WTC11 (cell line): ENCODE measurements at regions not wholly inside any gene's neighbourhood (a gene's known extent, or its start where the extent isn't known, plus 50 kb on each side); places are given as distances from the start of the nearest gene placed in this dataset.

Experiments used
- ATAC-seq: fragments of 200-7000 bp; cut with Tn5 transposase; 2 replicates; pipeline ENCODE4 v1.10.0; 2021; ENCODE audit warnings: mild to moderate bottlenecking, moderate library complexity
- CTCF ChIA-PET: fragments of 300-600 bp; sonication (Branson Sonifier 250); formaldehyde crosslinking; loops from one replicate; lab custom pipeline; 2021; ENCODE audit warnings: antibody characterized with exemption; lab: Charles Lee
- POLR2A ChIA-PET: fragments of 350-600 bp; sonication (Branson Sonifier 250); formaldehyde crosslinking; loops from one replicate; lab custom pipeline; 2021; ENCODE audit warnings: antibody characterized with exemption; lab: Charles Lee
- DNase-seq: peaks from one replicate; pipeline ENCODE4 v3.0.0; 2021; ENCODE audit warnings: low spot score
- H3K27ac Mint-ChIP-seq: 2 replicates; pipeline ENCODE4 v1.8.0; 2021; ENCODE audit warnings: mixed read lengths
- H3K27me3 Mint-ChIP-seq: 2 replicates; pipeline ENCODE4 v1.8.0; 2021; ENCODE audit warnings: low read depth, mild to moderate bottlenecking, moderate library complexity, mixed read lengths
- H3K36me3 Mint-ChIP-seq: 2 replicates; pipeline ENCODE4 v1.8.0; 2021; ENCODE audit warnings: mixed read lengths
- H3K4me1 Mint-ChIP-seq: 2 replicates; pipeline ENCODE4 v1.8.0; 2022; ENCODE audit warnings: mixed read lengths
- H3K4me3 Mint-ChIP-seq: 2 replicates; pipeline ENCODE4 v1.8.0; 2021; ENCODE audit warnings: mild to moderate bottlenecking, moderate library complexity, mixed read lengths
- H3K9me3 Mint-ChIP-seq: 2 replicates; pipeline ENCODE4 v1.8.0; 2021; ENCODE audit warnings: mixed read lengths
- ATF3 ChIP-seq: sonication (generic); formaldehyde crosslinking; conservative IDR thresholded peaks from 2 replicates; pipeline ENCODE4 v1.8.1; 2022; ENCODE audit warnings: mild to moderate bottlenecking, missing genetic modification reagents
- CBFB ChIP-seq: sonication (generic); formaldehyde crosslinking; IDR thresholded peaks from 2 replicates; pipeline ENCODE4 v1.8.1; 2022; ENCODE audit warnings: mild to moderate bottlenecking, low read depth, missing genetic modification reagents
- CDX4 ChIP-seq: fragments of 250-450 bp; sonication (Bioruptor Pico); IDR thresholded peaks from 2 replicates; pipeline ENCODE4 v1.9.0; 2021; ENCODE audit warnings: moderate library complexity, mild to moderate bottlenecking, inconsistent platforms, borderline replicate concordance
- E2F1 ChIP-seq: sonication (generic); formaldehyde crosslinking; IDR thresholded peaks from 2 replicates; pipeline ENCODE4 v1.8.0; 2022; ENCODE audit warnings: mild to moderate bottlenecking, missing genetic modification reagents
- ERG ChIP-seq: fragments of 250-450 bp; sonication (Bioruptor Pico); IDR thresholded peaks from 2 replicates; pipeline ENCODE4 v1.8.0; 2021; ENCODE audit warnings: mild to moderate bottlenecking
- FOXJ3 ChIP-seq: sonication (generic); formaldehyde crosslinking; IDR thresholded peaks from 2 replicates; pipeline ENCODE4 v1.9.0; 2021; ENCODE audit warnings: missing genetic modification reagents, mild to moderate bottlenecking, borderline replicate concordance
- FOXK1 ChIP-seq: sonication (generic); formaldehyde crosslinking; IDR thresholded peaks from 2 replicates; pipeline ENCODE4 v1.8.0; 2022; ENCODE audit warnings: mild to moderate bottlenecking, moderate library complexity, missing genetic modification reagents
- GTF2I ChIP-seq: fragments of 250-450 bp; sonication (Bioruptor Pico); conservative IDR thresholded peaks from 2 replicates; pipeline ENCODE4 v1.4.0; 2021; ENCODE audit warnings: mild to moderate bottlenecking
- JUN ChIP-seq: sonication (generic); formaldehyde crosslinking; IDR thresholded peaks from 2 replicates; pipeline ENCODE4 v1.8.0; 2023; ENCODE audit warnings: mild to moderate bottlenecking, missing genetic modification reagents
- KAT7 ChIP-seq: sonication (generic); formaldehyde crosslinking; IDR thresholded peaks from 2 replicates; pipeline ENCODE4 v1.8.1; 2023; ENCODE audit warnings: missing genetic modification reagents, mild to moderate bottlenecking, borderline replicate concordance
- NR1H2 ChIP-seq: sonication (generic); formaldehyde crosslinking; IDR thresholded peaks from 2 replicates; pipeline ENCODE4 v1.9.0; 2021; ENCODE audit warnings: mild to moderate bottlenecking, moderate library complexity, missing genetic modification reagents
- NR2C2 ChIP-seq: sonication (generic); formaldehyde crosslinking; IDR thresholded peaks from 2 replicates; pipeline ENCODE4 v1.8.0; 2022; ENCODE audit warnings: mild to moderate bottlenecking, missing genetic modification reagents
- RELA ChIP-seq: sonication (generic); formaldehyde crosslinking; IDR thresholded peaks from 2 replicates; pipeline ENCODE4 v1.8.1; 2022; ENCODE audit warnings: missing genetic modification reagents, mild to moderate bottlenecking, borderline replicate concordance
- RORB ChIP-seq: fragments of 250-450 bp; sonication (Bioruptor Pico); IDR thresholded peaks from 2 replicates; pipeline ENCODE4 v1.9.0; 2021; ENCODE audit warnings: mild to moderate bottlenecking
- SMAD3 ChIP-seq: sonication (generic); formaldehyde crosslinking; IDR thresholded peaks from 2 replicates; pipeline ENCODE4 v1.8.0; 2022; ENCODE audit warnings: missing genetic modification reagents, mild to moderate bottlenecking, borderline replicate concordance
- ZBTB21 ChIP-seq: sonication (generic); formaldehyde crosslinking; IDR thresholded peaks from 2 replicates; pipeline ENCODE4 v1.8.1; 2023; ENCODE audit warnings: mild to moderate bottlenecking, missing genetic modification reagents, borderline replicate concordance
- ZBTB43 ChIP-seq: sonication (generic); formaldehyde crosslinking; IDR thresholded peaks from 2 replicates; pipeline ENCODE4 v1.8.1; 2023; ENCODE audit warnings: mild to moderate bottlenecking, missing genetic modification reagents
- ZNF281 ChIP-seq: sonication (generic); formaldehyde crosslinking; IDR thresholded peaks from 2 replicates; pipeline ENCODE4 v1.8.0; 2023; ENCODE audit warnings: mild to moderate bottlenecking, missing genetic modification reagents
- ZNF425 ChIP-seq: fragments of 250-450 bp; sonication (Bioruptor Pico); conservative IDR thresholded peaks from 2 replicates; pipeline ENCODE4 v1.9.0; 2021; ENCODE audit warnings: mild to moderate bottlenecking
- ZNF671 ChIP-seq: fragments of 250-450 bp; sonication (Bioruptor Pico); IDR thresholded peaks from 2 replicates; pipeline ENCODE4 v1.8.0; 2021; ENCODE audit warnings: mild to moderate bottlenecking
- ZSCAN18 ChIP-seq: fragments of 250-450 bp; sonication (Bioruptor Pico); IDR thresholded peaks from 2 replicates; pipeline ENCODE4 v2.1.2; 2022; ENCODE audit warnings: mild to moderate bottlenecking, moderate library complexity

GRCh38 chr11:23668324-23668723 is 808.0 kb upstream of the CCDC179 start:
- Mint-ChIP-seq H3K27me3 (no peaks in the 10 kb centered on the region), H3K36me3 (peaks cover 3% of the 10 kb centered on the region; the same call in 1 of the 2 replicates), H3K4me1 (no peaks in the 10 kb centered on the region), H3K27ac (no peak overlapping the region), H3K9me3 (peaks cover 23% of the 10 kb centered on the region), H3K4me3 (no peak overlapping the region)
- TF ChIP-seq ZNF281 (CRISPR knock-in tag) (no peak), NR1H2 (no peak), RELA (no peak), RORB (no peak), FOXJ3 (CRISPR knock-in tag) (no peak), SMAD3 (no peak), GTF2I (CRISPR knock-in tag) (no peak), ERG (no peak), ZBTB21 (no peak), ZNF425 (CRISPR knock-in tag) (no peak), KAT7 (CRISPR knock-in tag) (no peak), ATF3 (no peak), E2F1 (CRISPR knock-in tag) (no peak), ZNF671 (CRISPR knock-in tag) (no peak), CDX4 (CRISPR knock-in tag) (no peak), JUN (no peak)
- ATAC-seq: no peak
- POLR2A ChIA-PET: no interaction called here
- DNase-seq: no peak
- CTCF ChIA-PET: no interaction called here

- CTCF ChIA-PET: no interaction called here
- Mint-ChIP-seq H3K4me3 (no peak overlapping the region), H3K27ac (no peak overlapping the region), H3K36me3 (no peaks in the 10 kb centered on the region), H3K27me3 (no peaks in the 10 kb centered on the region), H3K4me1 (no peaks in the 10 kb centered on the region), H3K9me3 (no peaks in the 10 kb centered on the region)
- POLR2A ChIA-PET: no interaction called here
- ATAC-seq: no peak
- no peak for DNase-seq
- no peak for TF ChIP-seq ZBTB43 (CRISPR knock-in tag)
- no peak for TF ChIP-seq CDX4 (CRISPR knock-in tag)
- no peak for TF ChIP-seq ZSCAN18 (CRISPR knock-in tag)
- no peak for TF ChIP-seq ZNF425 (CRISPR knock-in tag)
- no peak for TF ChIP-seq FOXK1 (CRISPR knock-in tag)
- TF ChIP-seq ZBTB21: no peak
- TF ChIP-seq CBFB (CRISPR knock-in tag): no peak
- TF ChIP-seq NR2C2 (CRISPR knock-in tag): no peak
These were observed 813.1 kb upstream of the CCDC179 start for GRCh38 chr11:23673366-23673765.
